HG03159 (cell line): ENCODE measurements at regions not wholly inside any gene's neighbourhood (a gene's known extent, or its start where the extent isn't known, plus 50 kb on each side); places are given as distances from the start of the nearest gene placed in this dataset.
"Not testable (repeated sequence)": the region's sequence is repeated elsewhere in the genome, so short reads cannot be mapped to it uniquely, and the experiment has no call there.

ENCODE experiments used
- ATAC-seq: cut with Tn5 transposase; IDR thresholded peaks from one replicate; pipeline ENCODE4 v1.9.1; 2021; ENCODE audit warnings: mild to moderate bottlenecking, moderate library complexity; ENCODE audit not compliant: unreplicated experiment

GRCh38 chr20:17837179-17837578 is 131.4 kb downstream of the SNX5 start:
- no peak for ATAC-seq

GRCh38 chr20:17836303-17836861 is 132.2 kb downstream of the SNX5 start:
- ATAC-seq, result no peak

- ATAC-seq, result no peak
Measured at GRCh38 chr20:17835934-17836300, 132.7 kb downstream of the SNX5 start.

GRCh38 chr20:17835240-17835933 is 133.2 kb downstream of the SNX5 start:
- ATAC-seq, result no peak

- ATAC-seq, result no peak
Measured at GRCh38 chr20:17834804-17835203, 133.8 kb downstream of the SNX5 start.

GRCh38 chr20:17833036-17833674 is 133.4 kb downstream of the BANF2 start:
- no peak for ATAC-seq

GRCh38 chr20:17832236-17832915 is 132.6 kb downstream of the BANF2 start:
- no peak for ATAC-seq

GRCh38 chr20:17828598-17829144 is 128.9 kb downstream of the BANF2 start:
- no peak for ATAC-seq

- no peak for ATAC-seq
Measured at GRCh38 chr20:17827759-17828559, 128.2 kb downstream of the BANF2 start.

GRCh38 chr20:17827079-17827478 is 127.3 kb downstream of the BANF2 start:
- ATAC-seq, result no peak

GRCh38 chr20:17825960-17826843 is 126.4 kb downstream of the BANF2 start:
- ATAC-seq, result peak; percentile 91

- ATAC-seq, result no peak
Measured at GRCh38 chr20:17825252-17825959, 125.6 kb downstream of the BANF2 start.

- ATAC-seq, result no peak
Measured at GRCh38 chr20:17824676-17825251, 125.0 kb downstream of the BANF2 start.

GRCh38 chr20:17823409-17824144 is 123.8 kb downstream of the BANF2 start:
- ATAC-seq, result no peak

GRCh38 chr20:17822540-17823408 is 123.0 kb downstream of the BANF2 start:
- no peak for ATAC-seq

GRCh38 chr20:17822039-17822438 is 122.3 kb downstream of the BANF2 start:
- no peak for ATAC-seq

GRCh38 chr20:17821606-17822005 is 121.8 kb downstream of the BANF2 start:
- not testable (repeated sequence) for ATAC-seq
